GM18858 (cell line): ENCODE measurements at regions not wholly inside any gene's neighbourhood (a gene's known extent, or its start where the extent isn't known, plus 50 kb on each side); places are given as distances from the start of the nearest gene placed in this dataset.
"Not testable (repeated sequence)": the region's sequence is repeated elsewhere in the genome, so short reads cannot be mapped to it uniquely, and the experiment has no call there.

ENCODE experiments used
- ATAC-seq: cut with Tn5 transposase; IDR thresholded peaks from one replicate; pipeline ENCODE4 v1.9.1; 2021; ENCODE audit not compliant: unreplicated experiment

DNA sequence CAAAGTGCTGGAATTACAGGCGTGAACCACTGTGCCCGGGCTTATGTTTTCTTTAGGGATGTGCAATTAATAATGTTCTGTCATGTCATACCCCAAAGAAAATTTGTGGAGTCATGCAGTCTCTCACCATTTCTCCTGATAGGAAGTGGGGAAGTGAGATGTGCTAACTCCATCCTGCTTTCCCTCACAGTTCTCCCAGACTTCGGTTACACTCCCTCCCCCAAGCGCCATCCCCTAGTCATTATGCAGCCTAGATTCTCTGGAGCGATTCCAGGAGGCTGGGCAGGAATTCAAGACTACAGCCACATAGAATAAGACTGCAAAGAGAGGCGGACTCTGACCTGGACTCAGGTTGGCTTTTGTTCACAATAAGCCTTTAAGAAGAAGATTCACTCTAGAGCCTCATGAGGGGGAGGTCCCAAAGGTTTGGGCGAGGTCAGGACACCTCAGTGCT is 271.4 kb downstream of the ALDH8A1 start:
- ATAC-seq = no peak

DNA sequence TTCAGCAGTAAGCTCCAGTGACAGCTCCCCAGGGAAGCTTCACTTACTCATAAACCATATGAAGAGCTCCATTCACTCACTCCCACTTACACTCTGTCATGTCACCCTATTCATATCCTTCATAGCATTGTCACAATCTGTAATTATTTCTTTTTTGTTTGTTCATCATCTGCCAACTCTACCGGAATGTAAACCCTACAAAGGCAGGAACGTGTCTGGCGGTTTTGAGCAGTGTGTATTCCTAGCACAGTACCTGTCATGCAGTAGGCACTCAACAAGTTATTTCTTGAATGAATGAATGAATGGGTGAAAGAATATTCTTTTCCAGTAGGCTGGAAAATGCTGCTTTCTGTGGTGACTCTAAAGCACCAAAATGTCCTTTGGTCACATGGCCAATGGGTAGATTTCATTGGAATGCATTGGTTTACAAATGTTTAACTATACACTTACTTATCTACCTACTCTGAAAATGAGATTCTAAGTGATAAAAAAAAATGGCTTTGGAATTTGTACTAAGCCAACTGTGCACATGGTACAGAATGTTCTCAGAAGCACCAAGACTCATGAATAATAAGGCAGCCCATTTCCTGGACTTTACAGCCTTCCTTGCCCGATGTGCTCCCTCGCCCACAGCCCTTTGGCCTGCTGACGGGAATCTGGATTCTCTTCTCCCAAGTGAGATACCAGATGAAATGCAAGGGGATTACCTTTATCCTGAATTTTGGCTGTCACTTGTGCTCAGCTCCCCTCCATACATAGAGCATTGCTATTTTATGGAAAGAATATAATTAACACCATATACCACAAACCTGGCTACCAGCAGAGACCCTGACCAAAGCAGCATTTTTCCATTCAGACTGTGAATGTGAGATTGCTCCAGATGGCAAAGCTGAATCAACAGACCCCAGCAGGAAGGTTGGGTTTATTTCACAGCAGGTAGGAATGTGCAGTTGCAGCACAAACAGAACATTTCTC is 273.3 kb downstream of the ALDH8A1 start:
- ATAC-seq = no peak

DNA sequence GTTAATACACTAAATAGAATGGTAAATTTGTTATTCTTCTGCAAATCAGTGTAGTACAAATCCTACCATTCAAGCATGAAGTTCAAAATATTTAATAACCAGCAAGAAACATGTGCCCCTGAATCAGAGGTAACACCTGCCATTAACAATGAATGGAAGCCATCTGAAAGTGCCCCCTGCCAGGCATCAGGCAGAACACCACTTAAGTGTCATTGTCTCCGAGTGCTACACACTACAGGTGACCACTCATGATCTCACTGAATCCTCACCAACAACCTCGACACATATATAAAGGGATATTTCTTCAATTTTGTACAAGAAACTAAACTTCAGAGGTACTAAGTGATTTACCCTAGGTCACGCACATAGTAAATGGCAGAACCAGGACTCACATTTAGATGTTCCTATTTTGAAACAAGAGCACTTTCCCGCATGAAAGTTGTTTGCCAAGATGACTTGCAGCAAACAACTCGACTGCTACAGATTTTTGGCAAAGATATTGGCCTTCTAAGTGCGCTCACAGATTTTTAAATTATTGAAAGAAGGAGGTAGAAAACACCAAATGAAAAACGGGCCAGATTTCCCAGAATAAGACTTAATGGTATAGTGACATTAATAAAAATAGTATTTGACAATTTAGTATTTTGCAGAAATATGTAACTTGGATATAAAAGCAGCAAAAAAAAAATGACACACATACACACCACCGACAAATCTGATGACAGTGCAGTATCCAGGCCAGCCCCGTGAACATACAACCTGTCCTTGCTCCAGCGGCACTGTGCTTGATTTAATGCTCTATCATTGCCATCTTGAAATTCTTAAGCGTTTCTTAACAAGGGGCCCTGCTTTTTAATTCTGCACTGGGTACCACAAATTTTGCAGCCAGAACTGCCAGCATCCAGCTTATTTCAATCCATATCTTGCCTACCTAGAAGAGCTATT is 274.5 kb downstream of the ALDH8A1 start:
- ATAC-seq = no peak

DNA sequence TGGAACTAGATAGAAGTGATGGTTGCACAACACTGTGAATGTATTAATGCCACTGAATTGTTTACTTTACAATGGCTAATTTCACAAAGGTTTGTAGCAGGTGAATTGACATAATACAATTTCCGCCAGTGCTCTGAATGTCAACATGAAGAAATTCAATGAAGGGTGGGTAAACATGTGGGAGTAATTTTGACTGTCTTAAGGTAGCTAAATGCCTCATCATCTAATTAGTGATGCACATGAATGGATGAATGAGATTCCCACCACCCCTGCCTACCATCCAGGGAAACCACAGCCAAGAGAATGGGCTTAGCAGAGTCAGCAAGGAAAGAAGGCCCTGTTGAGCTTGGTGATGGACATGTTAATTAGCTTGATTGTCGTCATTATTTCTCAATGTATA is 275.3 kb downstream of the ALDH8A1 start:
- no peak for ATAC-seq

DNA sequence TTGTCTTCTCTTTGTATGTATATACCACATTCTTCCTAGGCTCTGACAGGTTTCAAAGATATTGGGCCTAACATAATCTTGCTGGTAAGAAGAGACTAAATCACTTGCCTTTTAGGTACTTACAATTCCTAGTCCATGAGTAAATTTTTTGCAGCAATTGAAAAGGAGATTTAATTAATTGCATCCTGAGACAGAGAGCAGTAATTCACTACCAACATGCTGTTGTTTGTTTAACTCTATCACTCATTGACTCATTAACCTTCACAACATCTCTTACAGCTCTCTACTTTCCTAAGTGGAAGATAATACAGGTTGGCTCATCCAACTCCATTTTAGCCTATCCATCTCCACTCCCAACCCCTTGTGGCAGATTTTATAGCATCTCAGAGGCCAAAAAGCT is 280.4 kb downstream of the ALDH8A1 start:
- no peak for ATAC-seq

DNA sequence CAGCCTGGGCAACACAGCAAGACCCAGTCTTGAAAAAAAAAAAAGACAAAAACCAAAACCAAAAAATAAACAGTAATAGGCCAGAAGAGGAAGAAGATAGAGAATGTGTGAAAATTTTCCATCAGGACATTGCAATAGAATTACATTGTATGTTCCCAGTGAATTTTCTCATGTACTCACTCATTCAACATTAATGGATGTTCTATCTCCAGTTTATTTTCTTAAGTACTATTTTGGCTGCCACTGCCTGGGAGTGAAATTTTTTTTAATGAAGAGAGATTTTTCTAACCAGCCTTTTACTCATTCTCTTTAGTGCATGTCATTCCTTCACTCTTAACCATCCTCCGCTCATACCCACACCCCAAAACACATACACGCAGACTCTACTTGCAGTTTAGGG is 282.8 kb downstream of the ALDH8A1 start:
- ATAC-seq = no peak

- no peak for ATAC-seq
These were observed 283.8 kb downstream of the ALDH8A1 start for GRCh38 chr6:134666125-134666524.

DNA sequence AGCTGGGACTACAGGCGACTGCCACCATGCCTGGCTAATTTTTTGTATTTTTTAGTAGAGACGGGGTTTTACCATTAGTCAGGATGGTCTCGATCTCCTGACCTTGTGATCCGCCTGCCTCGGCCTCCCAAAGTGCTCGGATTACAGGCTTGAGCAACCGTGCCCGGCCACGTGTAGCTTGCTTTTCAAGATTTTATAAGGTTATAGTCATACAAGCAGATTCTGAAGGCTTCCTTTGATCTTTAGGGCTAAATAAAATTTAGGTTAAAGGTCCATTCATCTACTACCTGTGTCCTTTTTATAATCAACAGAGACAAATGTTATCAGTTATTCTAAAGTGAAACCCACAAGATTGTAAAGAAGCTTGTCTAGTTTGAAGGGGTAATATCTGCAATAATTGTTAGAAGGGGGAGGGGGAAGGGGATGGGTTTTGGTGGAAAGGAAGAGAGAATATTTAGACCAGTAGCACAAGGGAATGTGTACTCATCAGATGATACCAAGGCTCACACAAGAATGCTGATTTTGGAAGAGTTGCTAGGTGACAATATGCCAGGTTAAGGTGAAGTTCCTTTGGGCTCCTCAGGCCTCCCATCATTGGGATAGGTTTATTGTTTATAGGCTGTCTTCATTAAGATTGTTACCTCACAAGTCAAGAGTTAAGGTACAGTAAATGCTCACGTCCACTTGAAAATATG is 284.7 kb downstream of the ALDH8A1 start:
- no peak for ATAC-seq

DNA sequence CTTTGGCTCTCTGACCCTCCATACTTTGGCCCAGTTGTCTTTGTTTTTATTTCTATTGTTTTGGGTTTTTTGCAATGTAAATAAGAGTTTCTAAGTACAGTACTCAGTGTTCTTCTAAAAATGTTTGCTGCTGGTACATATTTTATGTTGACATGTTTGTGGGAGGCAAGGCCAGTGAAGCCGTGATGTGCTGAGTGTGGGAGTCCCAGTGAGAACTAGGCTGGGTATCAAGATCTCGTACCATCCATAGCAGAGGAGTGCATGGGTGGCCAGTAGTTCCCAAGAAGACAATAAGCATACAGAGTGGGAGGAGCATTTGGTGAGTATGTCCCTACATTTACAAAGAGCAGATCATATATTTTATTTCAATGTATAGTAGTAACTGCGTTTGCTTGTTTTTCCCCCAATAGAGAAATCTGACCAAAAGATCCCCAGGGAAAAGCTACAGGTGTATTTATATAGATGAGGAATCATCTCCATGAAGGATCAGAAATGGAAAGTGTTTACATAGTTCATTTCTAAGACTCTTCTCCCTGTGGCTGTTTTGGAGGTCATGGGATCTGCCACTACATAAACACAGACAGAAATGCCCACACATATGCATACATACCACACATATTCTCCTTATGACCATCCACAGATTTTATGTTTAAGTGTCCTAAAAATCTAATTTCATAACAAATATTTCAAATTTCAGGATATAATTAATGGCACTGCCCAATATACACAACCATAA is 285.9 kb downstream of the ALDH8A1 start:
- no peak for ATAC-seq

DNA sequence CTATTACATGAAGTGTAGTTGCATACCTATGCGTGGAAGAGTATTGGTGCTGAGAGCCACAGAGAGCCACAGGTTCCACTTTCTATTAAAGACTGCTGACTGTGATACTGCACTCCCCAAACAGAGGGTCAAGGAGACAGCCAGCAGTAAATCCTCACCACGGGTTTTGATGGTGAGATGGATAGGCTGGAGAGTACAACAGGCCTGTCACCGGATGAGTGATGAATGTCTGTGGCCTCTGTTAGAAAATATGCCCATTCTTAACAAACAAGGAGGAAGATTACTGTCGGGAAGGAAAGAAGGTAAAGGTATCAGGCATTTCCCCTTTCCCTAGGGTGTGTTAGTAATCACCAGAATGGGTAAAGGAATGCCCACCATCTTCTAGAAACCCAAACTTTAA is 286.5 kb downstream of the ALDH8A1 start:
- ATAC-seq = no peak

DNA sequence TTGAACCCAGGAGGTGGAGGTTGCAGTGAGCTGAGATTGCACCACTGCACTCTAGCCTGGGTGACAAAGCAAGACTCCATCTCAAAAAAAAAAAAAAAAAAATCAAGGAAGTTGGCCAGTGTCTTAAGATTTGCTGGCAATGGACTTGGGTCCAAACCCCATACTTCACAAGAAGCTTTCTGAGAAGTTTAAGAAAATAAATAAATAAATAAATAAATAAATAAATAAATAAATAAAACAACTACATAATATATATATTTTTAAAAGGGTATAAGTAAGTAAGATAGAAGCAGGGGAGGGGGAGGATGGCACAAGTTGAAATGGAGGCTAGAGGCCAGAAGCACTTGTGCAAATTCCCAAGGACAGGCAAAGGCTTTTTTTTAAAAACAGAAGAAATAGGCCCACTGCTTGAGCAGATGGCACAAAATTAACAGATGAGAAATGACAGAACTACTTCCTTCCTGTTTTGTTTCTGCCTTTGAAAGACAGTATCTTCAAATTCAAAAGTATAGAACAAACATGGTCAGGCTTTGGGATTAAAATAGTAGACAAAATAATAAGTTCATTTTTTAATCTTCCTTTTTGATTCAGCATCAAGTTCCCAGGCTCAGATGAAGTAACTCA is 287.7 kb downstream of the ALDH8A1 start:
- ATAC-seq = no peak

DNA sequence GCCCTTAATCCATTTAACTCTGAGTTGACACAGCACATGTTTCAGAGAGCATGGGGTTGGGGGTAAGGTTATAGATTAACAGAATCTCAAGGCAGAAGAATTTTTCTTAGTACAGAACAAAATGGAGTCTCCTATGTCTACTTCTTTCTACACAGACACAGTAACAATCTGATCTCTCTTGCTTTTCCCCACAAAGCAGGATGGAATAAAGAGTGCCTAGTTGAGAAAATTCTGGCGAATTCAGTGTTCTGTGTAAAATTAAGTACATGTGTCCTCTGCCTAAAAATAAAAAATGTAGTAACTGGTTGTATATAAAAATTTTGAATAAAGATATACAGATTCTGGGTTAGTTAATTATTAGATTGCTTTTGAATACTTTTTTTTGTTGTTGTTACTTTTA is 290.0 kb downstream of the ALDH8A1 start:
- ATAC-seq = not testable (repeated sequence)

DNA sequence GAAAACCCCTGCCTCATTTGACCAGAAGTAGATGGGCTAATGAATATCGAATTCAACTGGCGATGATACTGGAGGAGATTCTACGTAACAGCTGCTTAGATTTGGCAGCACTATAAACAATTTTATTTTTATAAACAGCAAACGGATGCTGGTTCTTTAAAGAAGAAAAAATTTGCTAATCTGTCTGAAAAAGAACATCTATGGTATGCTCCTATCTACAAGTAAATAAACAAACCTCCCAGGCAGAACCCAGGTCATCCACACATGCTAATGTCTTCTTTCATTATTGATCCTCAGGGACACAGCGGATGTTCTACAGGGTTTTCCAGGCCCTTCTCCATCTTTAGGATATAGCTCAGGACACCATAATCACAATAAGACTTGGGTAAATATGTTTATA is 291.3 kb downstream of the ALDH8A1 start:
- no peak for ATAC-seq

DNA sequence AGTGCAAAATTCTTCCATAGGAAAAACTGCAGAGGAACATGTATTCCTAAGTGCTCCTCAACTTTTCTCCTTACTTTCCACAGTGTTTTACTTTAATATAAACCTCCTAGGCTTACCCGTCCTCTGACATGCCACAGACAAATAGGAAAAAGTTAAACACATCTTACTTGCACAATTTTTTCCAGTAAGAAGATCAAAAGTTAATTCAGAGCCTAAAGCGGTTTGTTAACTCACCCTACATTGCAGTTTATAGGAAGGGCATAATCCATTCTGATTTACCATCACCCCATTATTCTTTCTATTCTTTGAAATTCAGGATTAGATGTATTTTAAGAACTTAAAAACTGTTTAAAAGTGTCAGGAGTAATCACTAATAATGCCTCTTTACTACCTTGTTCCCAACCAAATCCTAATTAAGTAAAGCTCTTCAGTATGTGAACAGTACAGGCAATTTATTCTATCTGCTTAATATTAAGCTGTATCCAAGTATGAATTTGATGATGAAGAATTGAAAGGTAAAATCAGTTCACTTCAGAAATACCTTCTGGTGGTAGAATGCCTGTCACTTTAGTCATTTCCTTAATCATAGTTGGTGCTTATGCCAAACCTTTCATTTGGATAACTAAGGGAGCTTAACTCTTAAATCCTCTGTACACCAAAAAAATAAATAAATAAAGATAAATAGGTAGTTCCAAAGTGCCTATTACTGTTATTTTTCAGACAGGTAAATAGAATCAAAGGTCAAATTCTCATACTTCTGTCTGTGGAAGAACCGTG is 292.0 kb downstream of the ALDH8A1 start:
- no peak for ATAC-seq

DNA sequence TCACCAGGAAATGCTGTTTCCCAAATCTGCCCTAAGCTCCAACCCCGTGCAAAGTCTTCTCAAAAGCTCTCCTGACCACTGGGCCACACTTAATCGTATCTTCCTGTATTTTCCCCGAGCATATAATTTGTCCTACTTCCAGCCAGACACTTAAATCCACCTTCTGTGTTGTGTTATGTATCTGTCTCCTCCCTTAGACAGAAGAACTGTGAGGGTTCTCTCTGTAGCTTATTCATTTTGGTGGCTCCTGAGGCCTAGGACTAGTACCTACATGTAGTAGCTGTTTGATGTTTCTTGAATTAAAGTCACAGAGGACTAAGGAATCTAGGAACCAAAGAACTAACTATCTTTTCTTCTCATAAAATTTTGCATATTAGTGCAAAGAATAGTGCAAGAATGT is 292.6 kb downstream of the ALDH8A1 start:
- no peak for ATAC-seq

DNA sequence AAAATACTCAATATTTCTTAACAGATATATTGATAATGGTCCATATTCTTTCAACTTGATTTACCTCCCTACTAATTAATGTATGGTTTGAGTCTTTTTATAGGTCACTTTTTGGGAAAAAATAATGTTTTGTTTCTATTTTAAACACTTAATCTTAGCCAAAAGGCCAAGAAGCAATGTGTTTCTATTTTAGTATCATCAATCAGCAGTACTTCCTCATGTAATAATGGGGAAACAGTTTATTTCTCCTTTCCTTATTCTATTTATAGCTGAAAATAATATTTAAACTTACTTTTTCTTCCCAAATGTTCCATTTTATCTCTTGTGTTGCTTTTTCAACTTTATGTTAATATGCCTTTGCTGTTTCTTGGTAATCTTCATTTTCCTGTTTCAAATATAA is 295.1 kb downstream of the ALDH8A1 start:
- no peak for ATAC-seq

GRCh38 chr6:134651519-134651918 is 298.4 kb downstream of the ALDH8A1 start:
- ATAC-seq = no peak

GRCh38 chr6:134647861-134648260 is 302.0 kb downstream of the ALDH8A1 start:
- ATAC-seq = no peak

DNA sequence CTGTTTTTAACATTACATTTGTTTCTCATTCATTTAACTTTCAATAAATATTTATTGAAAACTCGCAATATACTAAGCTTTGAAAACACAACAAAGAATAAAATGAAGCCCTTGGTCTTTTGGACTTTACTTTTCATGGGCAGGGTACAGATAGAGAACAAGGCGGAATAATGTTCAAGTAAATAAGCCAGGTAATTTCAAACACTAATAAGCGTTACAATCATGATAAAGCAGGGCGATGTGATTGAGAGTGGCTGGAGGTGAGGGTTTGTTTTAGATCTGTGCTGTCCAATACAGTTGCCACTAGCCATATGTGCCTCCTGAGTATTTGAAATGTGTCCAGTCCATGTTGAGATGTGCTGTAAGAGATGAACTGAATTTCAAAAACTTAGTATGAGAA is 307.1 kb downstream of the ALDH8A1 start:
- no peak for ATAC-seq
